ENCODE measurements at regions not wholly inside any gene's neighbourhood (a gene's known extent, or its start where the extent isn't known, plus 50 kb on each side); places are given as distances from the start of the nearest gene placed in this dataset.
"Not testable (repeated sequence)": the region's sequence is repeated elsewhere in the genome, so short reads cannot be mapped to it uniquely, and the experiment has no call there.

- peak; percentile 46 for DNase-seq
These were observed 86.0 kb upstream of the SLC30A5 start for GRCh38 chr5:69007726-69008368.

- peak; percentile 28 for DNase-seq
These were observed 83.3 kb upstream of the SLC30A5 start for GRCh38 chr5:69010476-69010875.

GRCh38 chr5:69011910-69012309 lies 81.9 kb upstream of the SLC30A5 start:
- no peak for DNase-seq

GRCh38 chr5:69013481-69013880 lies 80.3 kb upstream of the SLC30A5 start:
- DNase-seq, result no peak

GRCh38 chr5:69014007-69014406 lies 79.8 kb upstream of the SLC30A5 start:
- not testable (repeated sequence) for DNase-seq

DNA sequence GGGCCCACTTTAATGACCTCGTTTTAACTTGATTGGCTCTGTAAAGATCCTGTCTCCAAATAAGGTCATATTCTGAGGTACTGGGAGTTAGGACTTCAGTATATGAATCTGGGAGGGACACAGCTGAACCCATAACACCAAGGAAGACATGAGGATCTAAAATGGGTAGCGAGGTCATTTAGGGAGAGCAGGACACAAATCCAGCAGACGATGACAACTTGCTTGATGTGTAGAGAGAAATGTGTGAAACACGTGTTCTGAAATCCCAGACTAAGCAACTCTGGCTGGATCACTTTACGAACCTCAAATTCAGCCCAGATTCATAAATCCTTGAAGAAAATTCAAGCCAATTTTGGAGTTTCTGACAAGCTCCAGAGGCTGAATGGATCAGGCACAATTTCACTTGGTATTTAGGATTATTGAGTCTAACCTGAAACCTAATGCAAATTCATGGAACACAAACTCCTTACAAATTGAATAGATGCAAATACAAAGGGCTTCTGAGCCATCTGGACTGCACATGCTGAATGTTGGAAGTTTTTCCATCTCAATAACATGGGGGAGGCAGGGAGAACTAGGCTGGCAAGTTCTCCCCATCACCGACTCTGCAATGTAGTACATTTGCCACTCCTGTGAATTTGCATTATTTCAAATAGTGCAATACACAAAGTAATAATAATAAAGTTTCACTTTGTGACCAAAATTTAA lies 74.0 kb upstream of the SLC30A5 start:
- DNase-seq, result no peak

DNA sequence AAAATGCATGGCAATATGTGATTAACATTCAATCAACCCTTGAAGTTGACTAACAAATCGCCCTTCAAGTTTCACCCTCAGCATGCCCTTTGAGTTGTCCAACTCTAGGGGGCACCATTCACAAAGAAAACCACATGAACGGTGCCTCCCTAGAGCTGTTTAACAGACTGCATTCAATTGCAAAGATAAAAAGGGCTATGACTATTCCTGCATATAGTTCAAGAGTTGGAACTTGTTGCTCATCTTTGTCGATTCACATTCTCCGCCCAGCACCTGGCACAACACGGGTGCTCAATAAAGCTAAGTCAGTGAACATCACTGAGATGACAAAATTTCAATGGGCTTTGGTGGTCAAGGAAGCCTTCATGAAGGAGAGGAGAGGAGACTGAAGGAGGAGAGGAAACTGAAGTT lies 69.6 kb upstream of the SLC30A5 start:
- peak; percentile 2 for DNase-seq

GRCh38 chr5:69029292-69029691 lies 64.5 kb upstream of the SLC30A5 start:
- no peak for DNase-seq

- no peak for DNase-seq
These were observed 63.3 kb upstream of the SLC30A5 start for GRCh38 chr5:69030358-69031062.

- DNase-seq, result no peak
These were observed 61.8 kb upstream of the SLC30A5 start for GRCh38 chr5:69032009-69032408.

GRCh38 chr5:69033690-69034089 lies 60.1 kb upstream of the SLC30A5 start:
- DNase-seq, result no peak

DNA sequence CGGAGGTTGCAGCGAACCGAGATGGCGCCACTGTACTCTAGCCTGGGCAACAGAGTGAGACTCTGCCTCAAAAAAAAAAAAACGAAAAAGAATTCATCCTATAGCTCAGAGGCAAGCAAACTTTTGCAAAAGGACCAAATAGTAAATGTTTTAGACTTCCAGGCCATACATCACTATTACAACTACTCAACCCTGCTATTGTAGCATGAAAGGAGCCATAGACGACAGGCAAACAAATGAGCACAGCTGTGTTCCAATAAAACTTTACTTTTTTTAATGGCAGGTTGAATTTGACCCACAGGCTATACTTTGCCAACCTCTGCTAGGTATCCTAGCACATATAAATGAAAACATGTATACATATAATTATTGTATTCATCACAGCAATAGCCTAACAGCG lies 58.9 kb upstream of the SLC30A5 start:
- DNase-seq, result no peak

GRCh38 chr5:69035665-69036064 lies 58.1 kb upstream of the SLC30A5 start:
- no peak for DNase-seq

DNA sequence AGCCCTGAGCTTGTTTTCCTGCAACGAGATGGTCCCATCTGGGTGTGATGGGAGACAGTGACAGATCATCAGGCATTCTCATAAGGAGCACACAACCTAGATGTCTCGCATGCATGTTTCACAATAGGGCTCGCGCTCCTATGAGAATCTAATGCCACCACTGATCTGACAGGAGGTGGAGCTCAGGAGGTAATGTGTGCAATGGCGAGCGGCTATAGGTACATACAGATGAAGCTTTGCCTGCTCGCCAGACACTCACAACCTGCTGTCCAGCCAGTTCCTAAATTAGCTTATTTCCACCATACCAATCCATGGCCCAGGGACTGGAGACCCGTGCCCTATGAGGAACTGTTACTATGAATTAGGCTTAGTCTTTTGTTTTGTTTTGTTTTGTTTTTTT lies 55.3 kb upstream of the SLC30A5 start:
- DNase-seq, result no peak

GRCh38 chr5:69039829-69040228 lies 54.0 kb upstream of the SLC30A5 start:
- DNase-seq, result no peak

DNA sequence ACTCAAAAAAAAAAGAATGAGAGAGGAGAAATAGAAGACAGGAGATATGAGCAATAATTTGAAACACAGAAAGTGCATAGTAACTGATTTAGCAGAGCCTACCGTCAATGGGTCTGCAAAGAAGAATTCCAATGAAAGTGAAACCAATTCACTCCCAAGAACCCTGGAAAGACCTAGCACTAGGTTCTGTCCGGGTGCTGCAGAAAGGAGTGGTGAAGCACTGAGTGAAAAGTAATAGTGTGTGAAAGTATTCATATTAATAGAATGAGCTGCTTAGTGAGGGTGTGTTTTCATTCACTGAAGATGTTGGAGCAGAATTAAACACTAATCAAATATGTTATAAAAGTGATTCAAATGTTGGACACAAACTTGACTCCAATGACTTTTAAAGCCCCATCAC lies 51.3 kb upstream of the SLC30A5 start:
- no peak for DNase-seq

DNA sequence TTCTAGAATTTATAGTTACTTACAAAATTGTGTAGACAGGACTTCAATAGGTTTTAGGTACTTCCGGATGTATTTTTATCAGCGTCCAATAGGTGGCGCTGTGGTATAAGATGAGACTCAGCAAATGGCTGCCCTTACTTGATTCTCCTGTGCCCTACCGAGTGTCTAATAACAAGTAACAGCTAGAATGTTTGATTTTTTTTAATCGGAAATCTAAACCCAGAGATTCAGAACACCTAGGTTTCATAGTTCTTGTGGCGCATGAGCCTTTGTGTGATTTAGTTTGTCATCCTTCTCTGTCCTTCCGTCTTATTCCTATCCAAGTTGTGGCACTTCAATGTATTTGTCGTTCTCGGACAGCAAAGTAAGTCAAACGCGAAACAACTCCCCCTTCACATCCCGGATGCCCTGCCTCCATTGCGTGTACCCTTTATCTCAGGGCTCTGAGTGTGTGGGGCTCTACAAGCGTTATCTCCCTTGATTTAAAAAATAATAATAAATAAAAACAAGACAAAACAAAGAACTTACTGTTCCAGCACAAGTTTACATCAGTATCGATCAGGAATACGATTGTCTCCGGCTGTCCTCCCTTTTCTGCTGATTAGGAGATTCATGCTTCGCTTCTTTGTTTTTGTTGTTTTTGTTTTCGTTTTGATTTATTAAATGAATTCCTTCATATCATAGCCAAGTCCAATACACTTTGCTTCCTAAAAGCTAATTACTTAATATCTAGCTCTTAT lies 50.7 kb upstream of the SLC30A5 start:
- peak; percentile 92 for DNase-seq

- no peak for DNase-seq
These were observed 50.2 kb upstream of the SLC30A5 start for GRCh38 chr5:69043655-69043996.
